ENCODE measurements at regions not wholly inside any gene's neighbourhood (a gene's known extent, or its start where the extent isn't known, plus 50 kb on each side); places are given as distances from the start of the nearest gene placed in this dataset.

- TF ChIP-seq, protein P1, sequence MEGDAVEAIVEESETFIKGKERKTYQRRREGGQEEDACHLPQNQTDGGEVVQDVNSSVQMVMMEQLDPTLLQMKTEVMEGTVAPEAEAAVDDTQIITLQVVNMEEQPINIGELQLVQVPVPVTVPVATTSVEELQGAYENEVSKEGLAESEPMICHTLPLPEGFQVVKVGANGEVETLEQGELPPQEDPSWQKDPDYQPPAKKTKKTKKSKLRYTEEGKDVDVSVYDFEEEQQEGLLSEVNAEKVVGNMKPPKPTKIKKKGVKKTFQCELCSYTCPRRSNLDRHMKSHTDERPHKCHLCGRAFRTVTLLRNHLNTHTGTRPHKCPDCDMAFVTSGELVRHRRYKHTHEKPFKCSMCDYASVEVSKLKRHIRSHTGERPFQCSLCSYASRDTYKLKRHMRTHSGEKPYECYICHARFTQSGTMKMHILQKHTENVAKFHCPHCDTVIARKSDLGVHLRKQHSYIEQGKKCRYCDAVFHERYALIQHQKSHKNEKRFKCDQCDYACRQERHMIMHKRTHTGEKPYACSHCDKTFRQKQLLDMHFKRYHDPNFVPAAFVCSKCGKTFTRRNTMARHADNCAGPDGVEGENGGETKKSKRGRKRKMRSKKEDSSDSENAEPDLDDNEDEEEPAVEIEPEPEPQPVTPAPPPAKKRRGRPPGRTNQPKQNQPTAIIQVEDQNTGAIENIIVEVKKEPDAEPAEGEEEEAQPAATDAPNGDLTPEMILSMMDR (IDR thresholded peaks at IDR 0.05) = no peak
- TF ChIP-seq POLR2A (IDR thresholded peaks at IDR 0.05) = no peak
- H3K4me3 ChIP-seq (replicated peaks in 1 of 3) = no peak overlapping the region
These were observed 261.4 kb downstream of the EPHA4 start for GRCh38 chr2:221310730-221311129.

DNA sequence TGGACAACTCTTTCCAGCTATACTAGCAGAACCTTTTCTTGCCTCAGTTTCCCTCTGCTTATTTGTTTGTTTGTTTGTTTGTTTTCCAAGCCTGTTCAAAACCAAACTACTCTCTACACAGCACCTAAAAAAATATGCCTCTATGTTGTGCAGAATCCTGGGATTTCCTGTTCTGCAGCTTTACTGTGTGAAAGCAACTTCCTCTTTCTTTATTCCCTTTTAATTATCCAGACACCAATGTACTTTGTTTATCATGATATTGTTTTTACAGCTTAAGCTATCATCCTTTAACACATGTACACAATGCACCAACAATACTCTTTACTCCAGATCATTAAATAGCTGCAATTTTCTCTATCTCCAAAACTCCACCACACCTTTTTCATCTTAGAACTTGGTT lies 259.5 kb downstream of the EPHA4 start:
- no peak overlapping the region for H3K27ac ChIP-seq
- H3K4me1 ChIP-seq = peaks cover 20 to 24% of the 10 kb centered on the region in 2 donors
- intact Hi-C loops (cut with DNase I) = no loop called here
- H3K27me3 ChIP-seq = no peaks in the 10 kb centered on the region
- no peaks in the 10 kb centered on the region for H3K36me3 ChIP-seq
- no peak for DNase-seq
- no peak for TF ChIP-seq POLR2A (IDR thresholded peaks at IDR 0.05)
- TF ChIP-seq, protein P1 (IDR thresholded peaks at IDR 0.05) = no peak
- no peaks in the 10 kb centered on the region for H3K9me3 ChIP-seq
- no peak overlapping the region for H3K4me3 ChIP-seq (replicated peaks in 1 of 3)

More at GRCh38 chr2:221310730-221311129, 261.4 kb downstream of the EPHA4 start:
- WGBS, 2 donors = 50 to 82% methylated on average over 1 of the region's 1 CpG
- Histone ChIP-seq H3K9me3 (no peaks in the 10 kb centered on the region), H3K27ac (no peak overlapping the region), H3K36me3 (no peaks in the 10 kb centered on the region), H3K4me1 (peaks cover 20 to 24% of the 10 kb centered on the region in 2 donors), H3K27me3 (no peaks in the 10 kb centered on the region)
- intact Hi-C loops (cut with DNase I) = no loop called here
- DNase-seq = no peak

- peaks cover 20 to 21% of the 10 kb centered on the region in 2 donors for H3K4me1 ChIP-seq
- no peaks in the 10 kb centered on the region for H3K36me3 ChIP-seq
- WGBS, 2 donors = 38 to 74% methylated on average over 2 of the region's 2 CpGs
- H3K4me3 ChIP-seq (replicated peaks in 1 of 3) = no peak overlapping the region
- H3K27me3 ChIP-seq = no peaks in the 10 kb centered on the region
- TF ChIP-seq, protein P1 (IDR thresholded peaks at IDR 0.05) = no peak
- no peak for TF ChIP-seq POLR2A (IDR thresholded peaks at IDR 0.05)
- H3K9me3 ChIP-seq = no peaks in the 10 kb centered on the region
- no peak overlapping the region for H3K27ac ChIP-seq
- DNase-seq = no peak
- intact Hi-C loops (cut with DNase I) = no loop called here
These were observed 257.3 kb downstream of the EPHA4 start for GRCh38 chr2:221314786-221315185.

- H3K4me3 ChIP-seq (replicated peaks in 1 of 3) = no peak overlapping the region
- DNase-seq = no peak
- H3K27me3 ChIP-seq = no peaks in the 10 kb centered on the region
- intact Hi-C loops (cut with DNase I) = no loop called here
- H3K4me1 ChIP-seq = peaks cover 0 to 2% of the 10 kb centered on the region in 2 donors
- WGBS, 2 donors = 59 to 82% methylated on average over 3 of the region's 3 CpGs
- H3K36me3 ChIP-seq = no peaks in the 10 kb centered on the region
- TF ChIP-seq, protein P1 (IDR thresholded peaks at IDR 0.05) = no peak
- TF ChIP-seq POLR2A (IDR thresholded peaks at IDR 0.05) = no peak
- no peaks in the 10 kb centered on the region for H3K9me3 ChIP-seq
- H3K27ac ChIP-seq = no peak overlapping the region
These were observed 253.6 kb downstream of the EPHA4 start for GRCh38 chr2:221318376-221319130.

DNA sequence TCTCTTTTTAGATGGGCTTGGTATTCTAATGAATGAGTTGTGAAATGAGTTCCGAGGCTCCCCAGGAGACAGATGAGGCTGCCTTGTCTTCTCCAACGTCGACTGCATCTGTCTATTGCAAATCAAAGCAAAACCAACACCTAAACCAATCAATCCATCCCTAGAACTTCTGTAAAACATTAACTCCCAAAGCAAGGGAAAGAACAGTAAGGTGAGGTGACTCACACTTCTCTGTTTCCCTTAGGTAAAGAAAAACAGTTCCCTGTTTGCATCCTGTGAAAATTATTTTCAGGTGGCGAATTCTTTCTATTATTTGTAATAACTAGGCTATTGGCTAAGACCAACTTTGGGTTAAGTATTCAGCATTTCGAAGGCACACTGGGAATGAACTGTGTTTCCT lies 249.4 kb downstream of the EPHA4 start:
- H3K36me3 ChIP-seq = no peaks in the 10 kb centered on the region
- DNase-seq = no peak
- H3K4me3 ChIP-seq (replicated peaks in 1 of 3) = no peak overlapping the region
- no peaks in the 10 kb centered on the region for H3K9me3 ChIP-seq
- H3K4me1 ChIP-seq = peaks cover 0 to 3% of the 10 kb centered on the region in 2 donors
- no peaks in the 10 kb centered on the region for H3K27me3 ChIP-seq
- no peak overlapping the region for H3K27ac ChIP-seq
- 85 to 89% methylated on average over 5 of the region's 5 CpGs for WGBS, 2 donors
- intact Hi-C loops (cut with DNase I) = no loop called here
- no peak for TF ChIP-seq POLR2A (IDR thresholded peaks at IDR 0.05)
- TF ChIP-seq, protein P1 (IDR thresholded peaks at IDR 0.05) = no peak

Data from thyroid gland (tissue), 4 donors.